ENCODE measurements at regions not wholly inside any gene's neighbourhood (a gene's known extent, or its start where the extent isn't known, plus 50 kb on each side); places are given as distances from the start of the nearest gene placed in this dataset.

DNA sequence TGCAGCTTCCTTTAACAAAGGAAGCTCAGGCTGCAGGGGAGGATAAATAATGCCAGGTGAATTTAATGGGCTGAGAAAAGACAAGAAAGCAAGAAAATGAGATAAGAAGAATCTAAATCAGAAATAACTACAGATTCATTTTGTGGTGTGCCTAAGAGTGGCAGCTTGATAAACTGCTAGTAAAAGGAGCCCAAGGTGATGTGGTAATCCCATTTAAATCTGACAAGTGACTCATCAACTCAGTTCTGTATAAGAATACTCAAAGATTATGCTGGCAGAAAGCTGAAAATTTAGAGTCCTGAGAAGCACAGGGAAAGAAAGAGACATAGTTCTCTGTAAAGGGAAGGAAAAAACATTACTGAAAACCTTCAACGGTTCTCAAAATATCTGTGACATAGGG, 109.4 kb upstream of the PDE1C start:
- Histone ChIP-seq H3K27me3 (replicated peaks in 2 of 5; ENCODE audit: control insufficient read depth in 4 of 5, insufficient read depth in 5 of 5, low read length in 4 of 5) (peaks cover 0 to 2% (median 0%) of the 10 kb centered on the region in 5 experiments), H3K4me3 (ENCODE audit: control insufficient read depth in 1 of 7, extremely low read depth in 1 of 7, insufficient read depth in 4 of 7, low read depth in 2 of 7, low read length in 6 of 7) (no peak overlapping the region), H3K36me3 (ENCODE audit: control insufficient read depth in 4 of 4, insufficient read depth in 4 of 4, low read length in 3 of 4) (no peaks in the 10 kb centered on the region), H3K4me1 (ENCODE audit: control extremely low read depth in 1 of 4, control insufficient read depth in 4 of 4, insufficient read depth in 4 of 4, low read length in 3 of 4) (no peaks in the 10 kb centered on the region), H3K9me3 (ENCODE audit: control extremely low read depth in 1 of 5, control insufficient read depth in 4 of 5, insufficient read depth in 2 of 5, low read depth in 1 of 5, low read length in 4 of 5) (no peaks in the 10 kb centered on the region), H3K27ac (ENCODE audit: insufficient read depth in 1 of 2, low read depth in 1 of 2, low read length in 2 of 2, poor library complexity in 1 of 2, severe bottlenecking in 2 of 2) (no peak overlapping the region)
- 80% methylated on average over 1 of the region's 1 CpG for WGBS (ENCODE audit: insufficient coverage)
- ChIA-PET CTCF (no interaction called here), POLR2A (no interaction called here)
- DNase-seq, result no peak

DNA sequence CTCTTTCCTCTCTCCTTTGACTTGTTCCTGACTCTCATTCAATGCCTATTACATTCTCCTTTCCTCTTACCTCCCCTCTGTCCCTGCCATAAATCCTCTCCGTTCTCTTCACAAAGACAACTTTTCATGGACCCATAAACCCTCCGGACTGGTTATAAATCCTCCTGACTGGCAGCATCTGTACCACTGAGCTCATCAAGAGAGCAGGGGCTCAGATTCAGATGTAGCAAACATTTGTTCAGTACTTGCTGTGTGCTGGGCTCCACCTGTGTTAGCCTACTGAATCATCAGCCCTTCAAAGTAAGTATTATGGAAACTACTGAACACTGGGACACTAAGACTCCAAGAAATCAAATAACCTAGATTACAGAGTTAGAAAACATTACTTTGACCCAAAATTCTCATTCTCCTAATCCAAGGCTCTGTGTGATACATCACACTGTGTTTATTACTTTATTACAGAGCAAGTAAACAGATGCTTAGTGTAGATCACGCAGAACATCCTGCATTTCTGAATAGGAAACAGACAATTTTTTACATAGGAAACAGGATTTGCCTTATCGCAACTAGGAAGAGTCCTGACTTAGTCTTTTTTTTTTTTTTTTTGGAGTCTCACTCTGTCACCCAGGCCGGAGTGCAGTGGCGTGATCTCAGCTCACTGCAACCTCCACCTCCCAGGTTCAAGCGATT, 108.6 kb upstream of the PDE1C start:
- Histone ChIP-seq H3K27me3 (replicated peaks in 2 of 5; ENCODE audit: control insufficient read depth in 4 of 5, insufficient read depth in 5 of 5, low read length in 4 of 5) (peaks cover 0 to 2% (median 0%) of the 10 kb centered on the region in 5 experiments), H3K9me3 (ENCODE audit: control extremely low read depth in 1 of 5, control insufficient read depth in 4 of 5, insufficient read depth in 2 of 5, low read depth in 1 of 5, low read length in 4 of 5) (no peaks in the 10 kb centered on the region), H3K36me3 (ENCODE audit: control insufficient read depth in 4 of 4, insufficient read depth in 4 of 4, low read length in 3 of 4) (no peaks in the 10 kb centered on the region), H3K4me3 (ENCODE audit: control insufficient read depth in 1 of 7, extremely low read depth in 1 of 7, insufficient read depth in 4 of 7, low read depth in 2 of 7, low read length in 6 of 7) (no peak overlapping the region), H3K27ac (ENCODE audit: insufficient read depth in 1 of 2, low read depth in 1 of 2, low read length in 2 of 2, poor library complexity in 1 of 2, severe bottlenecking in 2 of 2) (no peak overlapping the region), H3K4me1 (ENCODE audit: control extremely low read depth in 1 of 4, control insufficient read depth in 4 of 4, insufficient read depth in 4 of 4, low read length in 3 of 4) (no peaks in the 10 kb centered on the region)
- CTCF ChIA-PET, result no interaction called here
- POLR2A ChIA-PET, result interaction anchor here (0.6 kb wide), 1 partner anchor 28 kb away, joined by 3 read pairs; no protein-coding TSS in a partner anchor
- WGBS (ENCODE audit: insufficient coverage), result 92% methylated on average over 4 of the region's 7 CpGs
- no peak for DNase-seq

DNA sequence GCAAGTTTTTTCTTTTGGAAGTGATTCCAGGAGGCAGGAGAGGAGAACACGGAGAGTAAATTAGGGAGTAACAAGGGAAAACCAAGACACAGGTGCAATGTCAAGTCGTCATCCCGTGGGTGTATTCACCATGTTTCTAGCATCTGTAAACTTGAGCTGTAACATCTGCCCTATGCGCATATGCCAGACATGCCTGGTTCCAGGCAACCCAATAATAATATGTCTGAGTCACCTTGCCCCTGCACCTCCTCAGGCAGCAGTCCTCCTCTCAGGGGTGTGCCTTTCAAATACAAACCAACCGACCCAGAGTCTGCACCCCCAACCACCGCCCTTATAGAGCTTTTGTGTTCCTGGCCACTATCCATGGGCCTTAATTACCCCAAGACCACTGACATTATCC, 107.0 kb upstream of the PDE1C start:
- DNase-seq, result no peak
- H3K36me3 ChIP-seq (ENCODE audit: control insufficient read depth in 4 of 4, insufficient read depth in 4 of 4, low read length in 3 of 4), result no peaks in the 10 kb centered on the region
- CTCF ChIA-PET, result no interaction called here
- H3K9me3 ChIP-seq (ENCODE audit: control extremely low read depth in 1 of 5, control insufficient read depth in 4 of 5, insufficient read depth in 2 of 5, low read depth in 1 of 5, low read length in 4 of 5), result no peaks in the 10 kb centered on the region
- POLR2A ChIA-PET, result no interaction called here
- no peak overlapping the region for H3K27ac ChIP-seq (ENCODE audit: insufficient read depth in 1 of 2, low read depth in 1 of 2, low read length in 2 of 2, poor library complexity in 1 of 2, severe bottlenecking in 2 of 2)
- no peaks in the 10 kb centered on the region for H3K4me1 ChIP-seq (ENCODE audit: control extremely low read depth in 1 of 4, control insufficient read depth in 4 of 4, insufficient read depth in 4 of 4, low read length in 3 of 4)
- no peak overlapping the region for H3K4me3 ChIP-seq (ENCODE audit: control insufficient read depth in 1 of 7, extremely low read depth in 1 of 7, insufficient read depth in 4 of 7, low read depth in 2 of 7, low read length in 6 of 7)
- peaks cover 0 to 2% (median 0%) of the 10 kb centered on the region in 5 experiments for H3K27me3 ChIP-seq (replicated peaks in 2 of 5; ENCODE audit: control insufficient read depth in 4 of 5, insufficient read depth in 5 of 5, low read length in 4 of 5)
- 96% methylated on average over 5 of the region's 6 CpGs for WGBS (ENCODE audit: insufficient coverage)

DNA sequence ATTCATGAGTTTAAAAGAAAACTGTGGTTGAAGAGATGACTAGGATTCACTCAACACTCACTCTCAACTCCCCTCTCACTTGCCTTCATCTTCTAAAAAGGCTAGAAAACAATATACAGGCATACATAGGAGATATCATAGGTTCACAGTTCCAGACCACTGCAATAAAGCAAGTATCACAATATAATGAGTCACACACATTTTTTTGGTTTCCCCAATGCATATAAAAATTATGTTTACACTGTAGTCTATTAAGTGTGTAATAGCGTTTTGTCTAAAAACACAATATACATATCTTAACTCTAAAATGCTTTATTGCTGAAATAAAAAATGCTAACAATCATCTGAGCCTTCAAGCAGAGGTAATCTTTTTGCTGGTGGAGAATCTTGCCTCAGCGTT, 104.9 kb upstream of the PDE1C start:
- ChIA-PET CTCF (no interaction called here), POLR2A (no interaction called here)
- WGBS (ENCODE audit: insufficient coverage), result no CpG with 5 or more reads among the region's 2 CpGs
- Histone ChIP-seq H3K4me1 (ENCODE audit: control extremely low read depth in 1 of 4, control insufficient read depth in 4 of 4, insufficient read depth in 4 of 4, low read length in 3 of 4) (no peaks in the 10 kb centered on the region), H3K36me3 (ENCODE audit: control insufficient read depth in 4 of 4, insufficient read depth in 4 of 4, low read length in 3 of 4) (no peaks in the 10 kb centered on the region), H3K9me3 (ENCODE audit: control extremely low read depth in 1 of 5, control insufficient read depth in 4 of 5, insufficient read depth in 2 of 5, low read depth in 1 of 5, low read length in 4 of 5) (no peaks in the 10 kb centered on the region), H3K4me3 (ENCODE audit: control insufficient read depth in 1 of 7, extremely low read depth in 1 of 7, insufficient read depth in 4 of 7, low read depth in 2 of 7, low read length in 6 of 7) (no peak overlapping the region), H3K27me3 (replicated peaks in 2 of 5; ENCODE audit: control insufficient read depth in 4 of 5, insufficient read depth in 5 of 5, low read length in 4 of 5) (peaks cover 0 to 2% (median 0%) of the 10 kb centered on the region in 5 experiments), H3K27ac (ENCODE audit: insufficient read depth in 1 of 2, low read depth in 1 of 2, low read length in 2 of 2, poor library complexity in 1 of 2, severe bottlenecking in 2 of 2) (no peak overlapping the region)
- no peak for DNase-seq

DNA sequence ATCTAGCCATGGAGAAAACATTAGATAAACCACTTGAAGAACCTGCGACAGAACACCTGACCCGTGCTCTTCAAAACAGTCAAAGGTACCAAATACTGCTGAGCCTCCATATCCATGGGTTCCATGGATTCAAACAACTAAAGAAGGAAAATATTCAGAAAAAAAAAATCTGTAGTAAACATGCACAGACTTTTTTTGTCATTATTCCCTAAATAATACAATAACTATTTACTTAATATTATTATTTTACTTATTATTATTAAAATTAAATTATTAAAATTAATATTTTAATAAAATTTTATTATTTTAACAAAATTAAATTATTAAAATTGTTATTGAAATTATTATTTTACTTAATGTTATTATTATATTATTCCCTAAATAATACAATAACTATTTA, 101.0 kb upstream of the PDE1C start:
- H3K36me3 ChIP-seq (ENCODE audit: control insufficient read depth in 4 of 4, insufficient read depth in 4 of 4, low read length in 3 of 4), result no peaks in the 10 kb centered on the region
- ChIA-PET POLR2A (no interaction called here), CTCF (no interaction called here)
- H3K4me3 ChIP-seq (ENCODE audit: control insufficient read depth in 1 of 7, extremely low read depth in 1 of 7, insufficient read depth in 4 of 7, low read depth in 2 of 7, low read length in 6 of 7), result no peak overlapping the region
- WGBS (ENCODE audit: insufficient coverage), result 42% methylated on average over 2 of the region's 2 CpGs
- H3K4me1 ChIP-seq (ENCODE audit: control extremely low read depth in 1 of 4, control insufficient read depth in 4 of 4, insufficient read depth in 4 of 4, low read length in 3 of 4), result no peaks in the 10 kb centered on the region
- no peak overlapping the region for H3K27ac ChIP-seq (ENCODE audit: insufficient read depth in 1 of 2, low read depth in 1 of 2, low read length in 2 of 2, poor library complexity in 1 of 2, severe bottlenecking in 2 of 2)
- H3K9me3 ChIP-seq (ENCODE audit: control extremely low read depth in 1 of 5, control insufficient read depth in 4 of 5, insufficient read depth in 2 of 5, low read depth in 1 of 5, low read length in 4 of 5), result no peaks in the 10 kb centered on the region
- H3K27me3 ChIP-seq (replicated peaks in 2 of 5; ENCODE audit: control insufficient read depth in 4 of 5, insufficient read depth in 5 of 5, low read length in 4 of 5), result no peaks in the 10 kb centered on the region
- no peak for DNase-seq

DNA sequence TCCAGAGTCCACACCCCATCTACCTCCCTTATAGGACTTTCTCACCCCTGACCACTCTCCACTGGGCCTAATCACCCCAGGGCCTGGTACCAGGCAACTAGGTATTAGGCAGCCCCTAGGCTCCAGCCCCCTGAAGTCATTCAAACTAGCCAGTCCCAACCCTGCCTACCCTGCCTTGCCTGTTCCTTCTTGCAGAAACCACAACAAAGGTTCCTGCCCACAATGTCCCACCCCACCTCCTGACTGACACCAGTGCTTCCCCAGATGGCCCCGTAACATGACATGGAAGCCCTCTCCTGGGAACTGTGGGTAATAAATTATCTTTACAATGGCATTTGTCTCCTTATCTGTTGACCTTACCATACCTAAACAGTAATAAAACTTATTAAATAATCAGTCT, 100.6 kb upstream of the PDE1C start:
- WGBS (ENCODE audit: insufficient coverage), result no CpG with 5 or more reads among the region's 1 CpG
- POLR2A ChIA-PET, result no interaction called here
- no peaks in the 10 kb centered on the region for H3K4me1 ChIP-seq (ENCODE audit: control extremely low read depth in 1 of 4, control insufficient read depth in 4 of 4, insufficient read depth in 4 of 4, low read length in 3 of 4)
- H3K36me3 ChIP-seq (ENCODE audit: control insufficient read depth in 4 of 4, insufficient read depth in 4 of 4, low read length in 3 of 4), result no peaks in the 10 kb centered on the region
- CTCF ChIA-PET, result no interaction called here
- H3K9me3 ChIP-seq (ENCODE audit: control extremely low read depth in 1 of 5, control insufficient read depth in 4 of 5, insufficient read depth in 2 of 5, low read depth in 1 of 5, low read length in 4 of 5), result no peaks in the 10 kb centered on the region
- no peaks in the 10 kb centered on the region for H3K27me3 ChIP-seq (replicated peaks in 2 of 5; ENCODE audit: control insufficient read depth in 4 of 5, insufficient read depth in 5 of 5, low read length in 4 of 5)
- no peak overlapping the region for H3K4me3 ChIP-seq (ENCODE audit: control insufficient read depth in 1 of 7, extremely low read depth in 1 of 7, insufficient read depth in 4 of 7, low read depth in 2 of 7, low read length in 6 of 7)
- DNase-seq, result peak in 1 of 3 donors; percentile 13
- no peak overlapping the region for H3K27ac ChIP-seq (ENCODE audit: insufficient read depth in 1 of 2, low read depth in 1 of 2, low read length in 2 of 2, poor library complexity in 1 of 2, severe bottlenecking in 2 of 2)

DNA sequence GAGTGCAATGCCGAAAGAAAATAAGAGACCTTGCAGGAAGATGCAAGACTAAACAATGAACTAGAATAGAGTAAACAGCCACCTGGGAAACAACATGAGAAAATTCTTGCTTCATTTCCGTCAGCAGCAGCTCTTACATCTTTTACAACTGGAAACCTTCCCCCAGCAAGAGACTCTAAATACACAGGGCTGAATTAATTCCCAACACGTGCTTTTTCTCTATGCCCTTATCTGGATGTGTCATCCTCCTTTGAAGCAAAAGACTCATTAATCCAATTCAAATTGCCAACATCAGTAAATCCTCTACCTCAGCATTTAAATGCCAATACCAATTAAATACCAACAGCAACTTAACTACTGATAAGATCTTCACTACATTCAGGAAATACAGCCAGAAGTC, 99.0 kb upstream of the PDE1C start:
- DNase-seq, result no peak
- H3K27ac ChIP-seq (ENCODE audit: insufficient read depth in 1 of 2, low read depth in 1 of 2, low read length in 2 of 2, poor library complexity in 1 of 2, severe bottlenecking in 2 of 2), result no peak overlapping the region
- H3K27me3 ChIP-seq (replicated peaks in 2 of 5; ENCODE audit: control insufficient read depth in 4 of 5, insufficient read depth in 5 of 5, low read length in 4 of 5), result no peaks in the 10 kb centered on the region
- WGBS (ENCODE audit: insufficient coverage), result 88% methylated on average over 1 of the region's 3 CpGs
- H3K36me3 ChIP-seq (ENCODE audit: control insufficient read depth in 4 of 4, insufficient read depth in 4 of 4, low read length in 3 of 4), result no peaks in the 10 kb centered on the region
- H3K4me3 ChIP-seq (ENCODE audit: control insufficient read depth in 1 of 7, extremely low read depth in 1 of 7, insufficient read depth in 4 of 7, low read depth in 2 of 7, low read length in 6 of 7), result no peak overlapping the region
- H3K4me1 ChIP-seq (ENCODE audit: control extremely low read depth in 1 of 4, control insufficient read depth in 4 of 4, insufficient read depth in 4 of 4, low read length in 3 of 4), result no peaks in the 10 kb centered on the region
- POLR2A ChIA-PET, result no interaction called here
- CTCF ChIA-PET, result no interaction called here
- H3K9me3 ChIP-seq (ENCODE audit: control extremely low read depth in 1 of 5, control insufficient read depth in 4 of 5, insufficient read depth in 2 of 5, low read depth in 1 of 5, low read length in 4 of 5), result no peaks in the 10 kb centered on the region

Data from common myeloid progenitor, CD34-positive (primary cell).